ENCODE measurements at regions not wholly inside any gene's neighbourhood (a gene's known extent, or its start where the extent isn't known, plus 50 kb on each side); places are given as distances from the start of the nearest gene placed in this dataset.
"Not testable (repeated sequence)": the region's sequence is repeated elsewhere in the genome, so short reads cannot be mapped to it uniquely, and the experiment has no call there.

- no peak for DNase-seq
Observed at GRCh38 chr11:34001557-34002064, 49.9 kb upstream of the CAPRIN1 start.

- DNase-seq = no peak
Observed at GRCh38 chr11:33999393-33999792, 52.1 kb upstream of the CAPRIN1 start.

GRCh38 chr11:33997584-33998251 lies 53.8 kb upstream of the CAPRIN1 start:
- DNase-seq = no peak

DNA sequence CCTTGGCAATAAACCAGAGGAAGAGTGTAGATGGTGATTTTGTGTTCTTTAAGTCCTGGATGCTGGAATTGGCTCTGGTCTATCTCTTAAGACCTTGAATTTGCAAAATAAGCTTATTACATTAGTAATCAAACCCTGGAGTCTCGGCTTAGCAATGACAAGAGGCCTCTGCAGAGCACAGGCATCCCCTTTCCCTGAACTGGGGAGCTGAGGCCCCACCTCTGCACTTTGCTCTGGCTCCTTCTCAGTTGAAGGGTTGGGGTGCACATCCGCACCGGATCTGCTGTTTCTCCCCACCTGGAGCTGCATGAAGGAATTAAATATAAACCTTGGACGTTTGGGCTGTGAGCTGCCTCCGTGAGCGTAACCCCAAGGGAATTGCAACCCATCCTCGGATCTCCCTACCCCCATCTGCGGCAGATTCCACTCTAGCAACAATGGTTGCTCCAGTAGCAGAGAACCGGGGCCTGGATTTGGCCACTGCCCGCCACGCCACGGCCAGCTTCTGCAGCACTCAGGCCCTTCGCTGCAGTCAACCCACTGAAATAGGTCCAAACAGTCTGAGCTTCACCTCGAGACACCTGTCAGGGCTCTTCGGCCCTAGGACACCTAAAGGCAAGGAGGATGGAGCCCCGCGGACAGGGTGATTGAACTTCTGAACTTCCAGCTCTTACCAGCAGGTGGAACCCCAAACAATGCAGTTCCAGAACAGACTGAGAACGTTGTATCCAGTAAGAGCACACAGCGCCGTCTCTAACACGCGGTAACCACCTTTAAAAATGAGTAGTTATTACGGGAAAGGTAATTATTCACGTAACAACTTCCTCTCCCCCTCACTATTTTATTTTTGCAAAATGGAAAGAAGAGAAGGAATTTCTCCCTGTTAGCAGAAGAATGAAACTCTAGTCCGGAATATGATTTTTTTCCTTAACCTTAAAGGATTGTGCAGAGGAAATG lies 54.8 kb upstream of the CAPRIN1 start:
- peak; percentile 59 for DNase-seq

DNA sequence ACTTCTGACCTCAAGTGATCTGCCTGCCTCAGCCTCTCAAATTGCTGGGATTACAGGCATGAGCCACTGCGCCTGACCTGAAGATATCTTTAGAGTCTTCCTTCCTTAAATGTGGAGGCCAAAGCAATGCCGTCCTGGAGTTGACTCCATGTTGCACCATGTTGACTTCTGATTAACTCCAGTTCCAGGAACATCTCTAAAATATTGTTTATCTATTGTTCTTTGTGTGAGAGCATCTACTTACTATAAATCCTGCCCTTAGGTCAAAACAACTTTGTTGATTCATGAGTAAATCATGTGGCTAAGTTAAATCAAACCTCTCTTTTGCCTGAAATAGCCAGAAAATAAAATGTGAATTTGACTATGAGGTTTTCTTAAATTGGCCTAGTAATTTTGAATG lies 56.6 kb upstream of the CAPRIN1 start:
- DNase-seq = no peak

GRCh38 chr11:33991136-33991535 lies 60.4 kb upstream of the CAPRIN1 start:
- not testable (repeated sequence) for DNase-seq

DNA sequence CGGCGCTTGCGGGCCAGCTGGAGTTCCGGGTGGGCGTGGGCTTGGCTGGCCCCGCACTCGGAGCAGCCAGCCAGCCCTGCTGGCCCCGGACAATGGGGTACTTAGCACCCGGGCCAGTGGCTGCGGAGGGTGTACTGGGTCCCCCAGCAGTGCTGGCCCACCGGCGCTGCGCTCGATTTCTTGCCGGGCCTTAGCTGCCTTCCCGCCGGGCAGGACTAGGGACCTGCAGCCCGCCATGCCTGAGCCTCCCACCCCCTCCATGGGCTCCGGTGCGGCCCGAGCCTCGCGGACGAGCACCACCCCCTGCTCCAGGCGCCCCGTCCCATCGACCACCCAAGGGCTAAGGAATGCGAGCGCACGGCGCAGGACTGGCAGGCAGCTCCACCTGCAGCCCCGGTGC lies 61.4 kb upstream of the CAPRIN1 start:
- not testable (repeated sequence) for DNase-seq

GRCh38 chr11:33989461-33989860 lies 62.1 kb upstream of the CAPRIN1 start:
- no peak for DNase-seq

GRCh38 chr11:33988586-33989370 lies 62.8 kb upstream of the CAPRIN1 start:
- no peak for DNase-seq

GRCh38 chr11:33987975-33988580 lies 63.5 kb upstream of the CAPRIN1 start:
- peak; percentile 72 for DNase-seq

DNA sequence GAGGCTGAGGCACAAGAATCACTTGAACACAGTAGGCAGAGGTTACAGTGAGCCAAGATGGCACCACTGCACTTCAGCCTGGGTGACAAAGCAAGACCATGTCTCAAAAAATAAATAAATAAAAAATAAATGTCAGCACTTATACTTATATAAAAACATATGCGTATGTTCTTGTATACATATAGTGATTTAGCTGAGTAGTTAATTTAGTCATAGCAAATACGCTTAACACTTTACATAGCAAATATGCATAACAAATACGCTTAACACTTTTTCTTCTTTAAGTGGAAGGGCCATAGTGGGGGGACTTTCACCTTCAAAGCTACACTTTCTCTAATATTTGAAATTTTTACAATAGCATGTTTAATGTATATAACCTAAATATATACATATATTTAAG lies 64.0 kb upstream of the CAPRIN1 start:
- no peak for DNase-seq

- DNase-seq = not testable (repeated sequence)
Observed at GRCh38 chr11:33986597-33987501, 64.7 kb upstream of the CAPRIN1 start.

DNA sequence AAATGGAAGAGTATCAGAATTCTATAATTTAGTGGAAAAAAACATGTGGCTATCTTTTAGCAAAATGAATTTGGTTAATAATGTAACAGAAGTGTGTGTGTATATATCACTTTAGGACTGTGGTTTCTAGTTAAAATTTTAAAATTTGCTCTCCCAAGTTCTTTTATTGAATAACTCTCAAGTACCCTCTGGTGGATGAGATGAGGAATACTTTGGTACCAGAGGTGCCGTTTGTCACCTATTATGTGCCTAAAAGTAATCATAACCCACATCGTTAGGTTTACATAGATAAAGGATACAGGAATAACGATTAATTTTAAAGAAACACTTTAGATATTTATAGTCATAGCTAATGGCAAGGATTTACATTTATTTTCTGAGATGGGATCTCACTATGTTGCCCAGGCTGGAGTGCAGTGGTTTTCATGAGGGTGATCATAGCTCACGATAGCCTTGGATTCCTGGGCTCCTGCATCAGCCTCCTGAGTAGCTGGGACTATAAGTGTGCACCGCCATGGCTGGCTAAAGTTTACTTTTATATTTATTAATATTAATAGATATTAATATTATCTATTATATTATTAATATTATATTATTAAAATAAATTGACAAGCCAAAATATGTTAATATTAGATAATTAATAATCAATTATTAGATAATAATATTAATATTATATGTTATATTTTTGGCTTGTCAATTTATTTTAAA lies 66.7 kb upstream of the CAPRIN1 start:
- no peak for DNase-seq

DNA sequence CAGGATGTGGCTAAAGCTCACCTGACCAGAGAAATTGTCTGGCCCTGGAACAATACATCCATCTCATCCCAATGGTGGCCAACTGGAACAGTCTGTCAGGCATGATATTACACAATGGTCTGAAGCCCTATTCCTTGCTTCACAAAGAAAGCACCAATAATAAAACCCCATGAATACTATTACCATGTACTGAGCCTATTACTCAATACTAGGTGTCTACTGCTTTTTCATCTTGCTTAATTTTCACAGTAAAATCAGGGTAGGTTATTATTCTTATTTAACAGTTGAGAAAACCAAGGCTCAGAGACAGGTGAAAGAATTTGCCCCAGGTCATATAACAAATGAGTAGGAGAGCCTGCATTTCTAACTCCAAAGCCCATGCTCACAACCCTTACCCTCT lies 68.9 kb upstream of the CAPRIN1 start:
- DNase-seq = no peak

DNA sequence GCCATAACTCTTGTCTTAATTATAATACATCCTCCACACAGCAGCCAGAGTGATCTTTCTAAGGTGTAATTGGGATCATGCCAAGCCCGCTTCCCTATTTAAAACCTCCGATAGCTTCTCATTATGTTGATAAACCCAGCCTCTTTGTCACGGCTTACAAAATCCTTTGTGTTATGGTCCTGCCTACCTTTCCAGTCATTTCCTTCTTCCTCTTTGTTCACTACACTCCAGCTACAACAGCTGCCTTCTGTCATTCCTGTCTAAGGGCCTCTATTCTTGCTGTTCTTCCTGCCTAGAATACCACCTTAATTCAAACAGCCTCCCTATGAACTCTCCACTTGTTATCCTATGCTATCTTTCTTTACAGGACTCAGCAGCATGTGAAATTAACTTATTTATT lies 70.6 kb upstream of the CAPRIN1 start:
- no peak for DNase-seq

GRCh38 chr11:33978376-33978775 lies 73.2 kb upstream of the CAPRIN1 start:
- no peak for DNase-seq

DNA sequence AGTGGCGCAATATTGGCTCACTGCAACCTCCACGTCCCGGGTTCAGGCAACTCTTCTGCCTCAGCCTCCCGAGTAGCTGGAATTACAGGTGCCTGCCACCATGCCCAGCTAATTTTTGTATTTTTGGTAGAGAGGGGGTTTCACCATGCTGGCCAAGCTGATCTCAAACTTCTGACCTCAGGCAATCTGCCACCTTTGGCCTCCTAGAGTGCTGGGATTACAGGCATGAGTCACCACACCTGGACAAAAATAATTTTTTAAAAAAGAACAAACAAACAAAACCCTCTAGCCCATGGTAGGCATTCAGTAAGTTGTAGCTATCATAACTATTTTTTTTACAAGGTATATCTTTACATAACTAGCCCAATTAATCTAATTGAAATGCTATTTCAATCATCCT lies 73.9 kb upstream of the CAPRIN1 start:
- no peak for DNase-seq

DNA sequence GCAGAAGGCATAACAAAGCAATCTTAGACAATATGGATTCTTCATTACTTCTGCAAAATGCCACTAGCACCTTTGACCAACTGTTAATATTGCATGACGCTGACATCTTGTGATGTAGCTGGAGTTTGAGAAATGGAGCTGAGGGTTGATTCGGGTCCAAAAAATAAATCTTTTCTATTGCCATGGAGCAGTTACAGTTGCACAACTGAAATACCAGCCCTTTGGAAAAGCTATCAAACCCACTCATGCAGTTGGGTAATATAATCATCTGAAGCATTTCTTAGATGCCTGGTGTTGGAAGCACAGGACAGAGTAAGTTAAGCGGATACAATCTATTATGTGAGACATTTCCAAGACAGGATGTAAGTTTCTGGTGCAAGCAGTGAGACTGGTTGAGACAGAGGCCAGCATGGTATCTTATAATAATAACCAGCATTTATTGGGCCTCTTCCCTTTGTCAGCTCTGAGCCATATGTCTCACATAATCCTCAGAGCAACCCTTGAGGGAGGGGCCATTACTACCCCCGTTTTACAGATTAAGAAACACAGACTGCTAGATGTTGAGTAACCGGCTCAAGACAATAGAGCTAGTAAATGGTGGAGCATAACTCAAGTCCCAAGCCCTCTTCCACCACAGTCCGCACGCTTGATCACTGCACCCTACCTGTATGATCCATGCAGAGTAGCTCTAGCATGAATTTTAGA lies 74.9 kb upstream of the CAPRIN1 start:
- DNase-seq = no peak

DNA sequence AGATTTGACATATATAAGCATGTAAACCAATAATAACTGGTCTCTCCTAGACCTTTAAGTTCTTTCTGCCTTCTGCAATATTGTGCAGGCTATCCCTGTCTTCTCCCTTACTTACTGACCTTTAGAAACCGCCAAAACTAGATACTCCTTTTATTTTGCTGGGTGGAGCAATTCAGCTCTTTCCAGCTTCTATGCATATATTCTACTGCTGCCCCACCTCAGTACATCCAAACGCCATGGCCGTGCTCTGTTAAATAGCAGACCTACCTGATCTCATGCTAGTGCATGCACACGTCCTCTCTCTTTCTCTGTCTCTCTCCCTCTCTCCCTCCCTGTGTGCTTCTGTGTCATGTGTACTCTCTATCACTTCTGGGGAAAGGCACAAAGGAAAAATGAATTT lies 76.7 kb upstream of the CAPRIN1 start:
- DNase-seq = no peak

DNA sequence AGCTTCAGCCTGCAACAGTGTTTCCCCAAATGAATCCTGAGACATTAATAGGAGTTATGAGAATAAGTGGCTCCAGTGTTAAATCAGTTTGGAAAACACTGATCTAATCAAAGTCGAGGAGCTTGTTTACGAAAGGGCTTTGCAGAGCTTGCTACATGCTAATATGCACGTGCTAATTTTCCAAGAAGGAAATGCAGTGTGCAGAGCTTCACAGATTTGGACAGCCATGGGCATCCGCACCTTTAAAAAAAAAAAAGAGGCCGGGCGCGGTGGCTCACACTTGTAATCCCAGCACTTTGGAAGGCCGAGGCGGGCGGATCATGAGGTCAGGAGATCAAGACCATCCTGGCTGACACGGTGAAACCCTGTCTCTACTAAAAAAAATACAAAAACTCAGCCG lies 79.7 kb upstream of the LMO2 start:
- not testable (repeated sequence) for DNase-seq

Measured in effector CD4-positive, alpha-beta T cell (primary cell).